ENCODE measurements at regions not wholly inside any gene's neighbourhood (a gene's known extent, or its start where the extent isn't known, plus 50 kb on each side); places are given as distances from the start of the nearest gene placed in this dataset.
"Not testable (repeated sequence)": the region's sequence is repeated elsewhere in the genome, so short reads cannot be mapped to it uniquely, and the experiment has no call there.

DNA sequence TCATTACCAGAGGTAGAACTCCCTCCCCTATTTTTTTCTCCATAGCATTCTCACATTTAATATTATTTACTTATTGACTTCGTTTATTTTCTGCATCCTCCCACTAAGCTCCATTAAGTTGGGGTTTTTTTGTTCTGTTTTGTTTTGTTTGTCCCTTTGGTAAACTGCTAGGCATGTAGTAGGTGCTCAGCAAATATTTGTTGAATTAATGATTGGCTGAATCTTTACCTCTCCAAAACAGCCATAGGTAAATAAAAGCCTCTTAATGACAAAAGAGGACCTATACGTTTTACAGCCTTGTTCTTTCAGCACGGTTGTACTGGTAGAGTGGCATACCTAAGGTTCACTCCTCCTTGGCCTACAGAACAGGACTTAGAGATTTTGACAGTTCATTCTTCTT is 52.0 kb downstream of the PRORP start:
- no peak for DNase-seq

DNA sequence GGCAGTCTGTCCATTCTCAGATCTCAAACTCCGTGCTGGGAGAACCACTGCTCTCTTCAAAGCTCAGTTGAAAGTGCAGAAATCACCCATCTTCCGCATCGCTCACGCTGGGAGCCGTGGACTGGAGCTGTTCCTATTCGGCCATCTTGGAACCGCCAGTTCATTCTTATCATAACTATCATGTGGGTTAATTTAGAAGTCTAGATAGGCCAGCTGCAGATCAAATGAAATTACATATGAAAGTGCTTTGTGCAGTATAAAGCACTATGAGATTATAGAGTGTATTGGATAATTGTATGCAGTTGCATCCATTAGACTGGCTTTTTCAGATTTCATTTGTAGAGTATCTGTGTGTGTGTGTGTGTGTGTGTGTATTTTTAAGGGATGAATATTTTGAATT is 57.8 kb downstream of the PRORP start:
- no peak for DNase-seq

DNA sequence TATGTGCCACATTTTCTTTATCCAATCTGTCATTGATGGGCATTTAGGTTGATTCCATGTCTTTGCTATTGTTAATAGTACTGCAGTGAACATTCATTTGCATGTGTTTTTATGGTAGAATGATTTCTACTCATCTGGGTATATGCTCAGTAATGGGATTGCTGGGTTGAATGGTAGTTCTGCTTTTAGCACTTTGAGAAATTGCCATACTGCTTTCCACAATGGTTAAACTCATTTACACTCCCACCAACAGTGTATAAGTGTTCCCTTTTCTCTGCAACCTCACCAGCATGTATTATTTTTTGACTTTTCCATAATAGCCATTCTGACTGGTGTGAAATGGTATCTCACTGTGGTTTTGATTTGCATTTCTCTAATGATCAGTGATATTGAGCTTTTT is 62.5 kb downstream of the PRORP start:
- DNase-seq = not testable (repeated sequence)

DNA sequence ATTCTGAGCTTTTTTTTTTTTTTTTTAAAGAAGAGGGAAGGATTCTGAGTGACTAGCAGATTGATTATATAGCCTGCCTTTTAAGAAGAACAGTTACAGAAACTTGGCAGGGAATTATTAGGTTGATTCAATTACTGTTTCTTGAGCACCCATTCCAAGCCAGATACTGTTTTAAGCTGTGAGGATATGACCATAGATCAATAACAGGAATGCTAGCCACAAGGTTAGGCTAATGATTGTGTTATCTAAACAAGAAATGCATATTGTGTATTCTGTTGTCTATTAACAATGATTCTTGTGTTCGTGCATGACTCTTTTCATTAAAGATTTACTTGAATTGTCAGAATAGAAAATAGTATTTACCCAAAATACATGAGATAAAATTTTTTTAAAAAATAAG is 67.1 kb downstream of the PRORP start:
- DNase-seq = no peak

DNA sequence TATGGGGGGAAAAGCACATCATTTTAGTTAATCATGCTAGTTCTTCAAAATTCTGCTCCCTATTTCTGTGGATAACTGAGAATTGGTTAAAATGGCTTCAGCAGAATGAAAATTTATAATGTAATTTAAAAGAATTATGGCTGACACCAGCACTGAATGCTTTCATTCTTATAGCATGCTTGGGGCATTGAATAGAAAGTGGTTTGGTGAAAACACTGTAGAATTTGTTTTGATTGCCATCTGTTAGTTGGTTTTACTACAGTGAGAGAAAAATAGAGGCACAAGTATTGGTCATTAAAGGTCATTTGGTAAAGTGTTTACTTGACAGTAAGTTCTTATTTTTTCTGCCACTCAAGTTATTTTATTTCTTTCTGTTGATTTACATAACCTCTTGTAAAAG is 70.8 kb downstream of the PRORP start:
- DNase-seq = no peak

DNA sequence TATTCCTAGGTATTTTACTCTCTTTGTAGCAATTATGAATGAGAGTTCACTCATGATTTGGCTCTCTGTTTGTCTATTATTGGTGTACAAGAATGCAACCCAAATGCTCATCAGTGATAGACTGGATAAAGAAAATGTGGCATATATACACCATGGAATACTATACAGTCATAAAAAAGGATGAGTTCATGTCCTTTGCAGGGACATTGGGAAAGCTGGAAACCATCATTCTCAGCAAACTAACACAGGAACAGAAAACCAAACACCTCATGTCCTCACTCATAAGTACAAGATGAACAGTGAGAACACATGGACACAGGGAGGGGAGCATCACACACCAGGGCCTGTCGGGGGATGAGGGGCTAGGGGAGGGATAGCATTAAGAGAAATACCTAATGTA is 71.8 kb downstream of the PRORP start:
- not testable (repeated sequence) for DNase-seq

DNA sequence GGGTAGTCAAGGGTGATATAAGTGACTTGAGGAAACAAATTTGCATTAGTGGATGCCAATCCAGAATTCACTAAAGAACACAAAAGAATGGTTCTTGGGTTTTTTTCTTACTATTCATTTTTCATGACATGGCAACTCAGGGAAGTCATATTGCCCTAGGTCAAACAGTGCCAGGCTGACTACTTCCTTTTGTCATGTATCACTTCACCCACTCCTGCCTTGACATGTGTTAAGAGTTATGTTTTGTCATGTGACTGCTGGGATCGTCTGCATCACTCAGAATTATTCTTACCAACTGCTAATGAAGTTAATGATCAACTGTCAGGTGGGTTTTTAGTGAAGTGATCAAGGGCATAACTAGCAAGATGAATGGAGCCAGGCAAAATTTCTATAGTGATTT is 74.2 kb downstream of the PRORP start:
- no peak for DNase-seq

DNA sequence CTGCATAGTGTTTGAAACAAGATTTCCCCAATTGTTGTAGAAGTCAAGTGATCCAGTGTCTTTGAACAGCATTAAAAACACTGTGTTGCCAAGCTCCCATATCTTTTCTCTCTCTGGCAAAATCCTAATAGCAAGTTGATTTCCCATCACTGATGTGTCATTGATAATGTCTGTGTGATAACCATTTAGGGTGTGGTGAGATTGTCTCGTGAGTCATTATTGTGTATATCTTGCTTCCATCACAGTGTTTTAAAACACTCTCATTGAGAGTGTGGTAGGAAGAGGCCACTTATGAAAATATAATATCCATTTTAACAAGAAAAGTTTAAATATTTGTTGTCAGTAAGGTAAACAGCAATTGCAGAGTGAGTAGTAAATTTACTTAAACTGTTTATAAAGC is 74.7 kb downstream of the PRORP start:
- DNase-seq = no peak

DNA sequence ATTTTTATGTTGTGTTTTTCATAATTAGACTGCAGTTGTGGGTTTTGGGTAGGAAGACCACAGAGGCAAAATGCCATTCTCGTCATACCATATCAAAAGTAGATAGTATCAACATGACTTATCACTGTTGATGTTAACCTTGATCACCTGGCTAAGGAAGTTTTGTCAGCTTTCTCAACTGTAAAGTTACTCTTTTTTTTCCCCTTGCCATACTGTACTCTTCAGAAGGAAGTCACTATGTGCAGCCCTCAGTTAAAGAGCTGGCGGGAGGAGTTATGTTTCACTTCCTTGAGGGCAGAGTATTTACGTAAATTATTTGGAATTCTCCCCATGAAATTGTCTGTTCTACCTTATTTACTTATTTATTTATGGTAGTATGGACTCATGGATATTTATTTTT is 78.7 kb downstream of the PRORP start:
- no peak for DNase-seq

DNA sequence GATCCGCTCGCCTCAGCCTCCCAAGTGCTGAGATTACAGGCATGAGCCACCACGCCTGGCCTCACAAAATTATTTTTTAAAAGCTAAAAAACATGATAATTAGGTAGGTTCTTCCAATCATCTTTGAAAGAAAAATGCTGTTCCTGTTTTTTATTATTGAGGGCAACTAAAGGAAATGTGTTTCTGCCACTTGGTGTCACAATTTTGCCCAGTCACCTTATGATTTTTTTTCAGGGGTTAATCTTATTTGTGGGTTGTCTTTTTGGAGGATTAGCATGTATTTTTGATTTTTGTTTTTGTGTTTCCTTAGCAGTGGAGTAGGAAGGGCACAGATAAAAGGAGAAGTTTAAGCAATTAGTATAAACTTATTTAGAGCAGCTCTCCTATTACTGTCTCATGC is 79.8 kb downstream of the PRORP start:
- DNase-seq = no peak

DNA sequence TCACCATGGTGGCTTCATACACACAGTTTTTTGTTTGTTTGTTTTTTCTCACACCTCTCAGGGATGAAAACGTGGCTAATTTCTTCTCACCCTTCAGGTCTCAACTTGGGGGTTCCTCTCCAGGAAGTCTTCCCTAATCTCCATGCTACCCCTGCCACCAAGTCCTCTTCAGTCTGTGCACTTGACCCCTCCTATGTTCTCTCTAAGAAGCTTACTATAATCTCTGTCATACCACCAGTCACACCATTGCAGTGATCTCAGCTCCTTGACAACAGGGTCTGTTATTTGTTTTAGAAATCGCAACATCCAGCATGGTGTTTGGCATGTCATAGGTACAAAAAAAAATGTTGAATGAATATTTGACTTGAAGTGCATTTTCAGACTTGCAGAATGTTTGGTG is 83.4 kb downstream of the PRORP start:
- DNase-seq = no peak

DNA sequence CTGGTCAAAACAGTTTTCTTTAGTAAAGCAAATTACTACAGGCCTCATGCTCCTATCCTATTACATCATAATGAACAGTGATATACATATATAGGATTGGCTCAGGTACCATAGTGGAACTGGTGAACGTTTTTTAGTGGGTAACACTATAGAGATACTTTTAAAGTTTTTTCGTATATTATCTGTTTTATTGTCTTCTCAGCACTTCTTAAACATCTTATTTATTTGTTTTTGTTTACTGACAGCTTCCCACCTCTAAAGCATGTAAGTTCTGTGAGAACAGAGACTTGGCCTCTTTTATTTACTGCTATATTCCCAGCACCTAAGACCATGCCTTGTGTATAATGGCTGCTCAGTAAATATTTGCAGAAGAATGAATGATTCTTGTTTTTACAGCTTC is 81.1 kb upstream of the PSMA6 start:
- DNase-seq = no peak

DNA sequence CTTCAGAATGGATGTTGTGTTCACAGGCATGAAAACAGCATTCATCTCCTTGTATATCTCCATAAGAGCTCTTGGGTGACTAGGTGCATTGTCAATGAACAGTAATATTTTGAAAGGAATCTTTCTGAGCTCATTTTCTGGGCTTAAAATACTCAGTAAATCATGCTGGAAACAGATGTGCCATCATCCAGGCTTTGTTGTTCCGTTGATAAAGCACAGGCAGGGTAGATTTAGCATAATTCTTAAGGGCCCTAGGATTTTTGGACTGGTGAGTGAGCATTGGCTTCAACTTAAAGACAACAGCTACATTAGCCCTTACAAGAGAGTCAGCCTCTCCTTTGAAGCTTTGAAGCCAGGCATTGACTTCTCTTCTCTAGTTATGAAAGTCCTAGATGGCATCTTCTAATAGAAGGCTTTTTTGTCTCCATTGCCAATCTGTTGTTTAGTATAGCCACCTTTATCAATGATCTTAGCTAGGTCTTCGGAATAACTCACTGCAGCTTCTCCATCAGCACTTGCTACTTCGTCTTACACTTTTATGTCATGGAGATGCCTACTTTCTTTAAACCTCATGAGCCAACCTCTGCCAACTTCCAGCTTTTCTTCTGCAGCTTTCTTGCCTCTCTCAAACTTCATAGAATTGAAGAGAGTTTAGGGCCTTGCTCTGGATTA is 79.6 kb upstream of the PSMA6 start:
- DNase-seq = no peak

DNA sequence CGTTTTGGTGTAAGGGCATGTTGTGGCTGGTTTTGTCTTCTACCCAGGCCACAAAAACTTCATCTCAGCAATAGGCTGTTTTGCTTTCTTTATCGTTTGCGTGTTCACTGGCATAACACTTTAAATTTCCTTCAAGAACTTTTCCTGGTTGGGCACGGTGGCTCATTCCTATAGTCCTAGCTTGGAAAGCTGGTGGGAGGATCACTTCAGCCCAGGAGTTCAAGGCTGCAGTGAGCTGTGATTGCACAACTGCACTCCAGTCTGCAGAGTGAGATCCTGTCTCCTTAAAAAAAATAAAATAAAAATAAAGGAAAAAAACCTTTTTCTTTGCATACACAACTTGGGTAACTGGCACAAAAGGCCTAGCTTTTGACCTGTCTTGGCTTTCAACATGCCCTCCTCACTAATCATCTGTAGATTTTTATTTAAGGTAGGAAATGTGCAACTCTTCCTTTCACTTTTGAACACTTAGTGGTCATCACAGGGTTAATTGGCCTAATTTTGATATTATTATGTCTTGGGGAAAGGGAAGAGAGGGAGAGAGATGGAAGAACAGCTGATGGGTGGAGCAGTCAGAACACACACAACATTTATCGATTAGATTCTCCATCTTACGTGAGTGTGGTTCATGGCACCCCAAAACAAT is 78.9 kb upstream of the PSMA6 start:
- no peak for DNase-seq

DNA sequence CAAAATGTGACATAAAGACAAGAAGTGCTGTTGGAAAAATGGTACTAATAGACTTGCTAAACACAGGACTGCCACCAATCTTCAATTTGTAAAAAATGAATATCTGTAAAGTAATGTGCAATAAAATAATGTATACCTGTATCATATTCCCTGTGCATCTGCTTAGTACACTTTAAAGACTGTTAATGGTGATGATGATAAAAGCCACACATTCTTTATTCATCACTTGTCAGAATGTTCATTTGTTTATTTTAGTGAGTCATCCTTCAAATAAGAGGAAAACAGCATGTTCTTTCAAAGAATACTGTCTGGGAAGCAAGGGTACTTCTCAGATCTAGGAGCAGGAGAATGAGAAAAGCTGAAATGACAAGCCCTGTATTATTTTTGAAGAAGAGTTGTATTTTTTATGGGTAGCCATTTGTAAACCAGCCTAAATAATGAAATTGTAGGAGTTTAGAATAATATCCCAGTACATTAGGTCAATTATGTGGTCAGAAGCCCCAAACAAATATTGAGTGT is 78.3 kb upstream of the PSMA6 start:
- DNase-seq = no peak

DNA sequence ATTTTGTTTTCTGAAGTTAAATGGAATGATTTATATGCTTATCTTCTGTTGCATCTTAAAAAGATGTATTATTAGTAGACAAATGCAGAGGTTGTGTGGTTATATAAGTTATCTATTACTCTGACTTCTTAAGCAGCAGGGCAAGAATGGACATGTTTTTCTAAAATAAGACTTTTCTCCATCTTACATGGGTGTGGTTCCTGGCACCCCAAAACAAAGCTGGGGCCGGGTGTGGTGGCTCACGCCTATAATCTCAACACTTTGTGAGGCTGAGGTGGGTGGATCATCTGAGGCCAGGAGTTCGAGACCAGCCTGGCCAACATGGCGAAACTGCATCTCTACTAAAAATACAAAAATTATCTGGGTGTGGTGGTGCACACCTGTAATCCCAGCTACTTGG is 77.8 kb upstream of the PSMA6 start:
- not testable (repeated sequence) for DNase-seq

DNA sequence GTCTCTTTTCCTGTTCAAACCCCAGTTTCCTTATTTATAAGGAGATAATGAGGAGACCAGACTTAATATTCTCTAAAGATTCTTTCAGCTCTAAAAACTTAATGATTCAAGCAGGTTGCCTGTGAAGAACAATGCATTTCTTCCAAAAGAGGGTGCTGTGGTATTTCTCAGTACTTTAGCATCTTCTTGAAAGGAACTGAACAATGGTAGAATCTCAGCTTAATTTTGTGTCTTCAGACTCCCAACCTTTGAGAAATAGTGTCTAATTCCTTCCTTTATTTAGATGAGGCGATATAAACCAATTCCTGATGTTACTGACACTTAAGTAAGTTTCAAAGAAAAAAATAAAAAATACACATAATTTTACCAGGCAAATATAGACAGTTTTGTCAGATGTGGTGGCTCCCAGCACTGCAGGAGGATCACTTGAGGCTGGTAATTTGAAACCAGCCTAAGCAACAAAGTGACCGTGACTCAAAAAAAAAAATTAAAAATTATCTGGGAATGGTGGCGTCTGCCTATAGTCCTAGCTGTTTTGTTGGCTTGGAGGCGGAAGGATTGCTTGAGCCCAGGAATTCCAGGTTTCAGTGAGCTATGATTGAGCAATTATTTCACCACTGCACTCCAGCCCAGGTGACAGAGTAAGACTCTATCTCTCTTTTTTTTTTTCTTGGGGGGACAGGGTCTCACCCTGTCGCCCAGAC is 76.9 kb upstream of the PSMA6 start:
- DNase-seq = no peak

DNA sequence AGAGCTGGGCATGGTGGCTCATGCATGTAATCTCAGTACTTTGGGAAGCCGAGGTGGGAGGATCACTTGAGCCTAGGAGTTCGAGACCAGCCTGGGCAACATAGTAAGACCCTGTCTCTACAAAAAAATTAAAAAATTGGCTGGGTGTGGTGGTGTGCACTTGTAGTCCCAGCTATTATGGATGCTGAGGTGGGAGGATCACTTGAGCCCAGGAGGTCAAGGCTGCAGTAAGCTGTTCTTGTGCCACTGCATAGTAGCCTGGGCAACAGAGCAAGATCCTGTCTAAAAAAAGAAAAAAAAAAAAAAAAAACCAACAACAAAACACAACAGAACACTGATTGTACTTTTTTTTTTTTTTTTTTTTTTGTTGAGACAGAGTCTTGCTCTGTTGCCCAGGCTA is 74.0 kb upstream of the PSMA6 start:
- not testable (repeated sequence) for DNase-seq

DNA sequence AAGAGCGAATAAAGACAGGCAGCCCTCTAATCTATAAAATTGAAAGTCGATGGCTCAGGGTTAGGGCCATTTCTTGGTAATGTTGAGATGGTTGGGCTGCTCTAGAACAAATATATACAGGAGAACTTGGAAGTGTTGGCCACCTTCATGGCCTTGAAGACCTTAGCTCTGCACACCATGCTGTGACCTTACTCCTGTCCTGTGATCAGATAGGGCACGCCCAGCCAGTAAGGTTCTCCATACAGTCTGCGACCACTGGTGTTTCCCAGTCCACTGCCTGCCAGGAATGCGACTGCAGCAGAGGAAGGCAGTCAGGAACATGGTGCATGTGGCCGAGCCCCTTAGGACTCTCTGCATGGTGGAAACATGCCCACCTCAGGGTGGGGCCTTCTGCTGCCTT is 73.2 kb upstream of the PSMA6 start:
- DNase-seq = no peak

DNA sequence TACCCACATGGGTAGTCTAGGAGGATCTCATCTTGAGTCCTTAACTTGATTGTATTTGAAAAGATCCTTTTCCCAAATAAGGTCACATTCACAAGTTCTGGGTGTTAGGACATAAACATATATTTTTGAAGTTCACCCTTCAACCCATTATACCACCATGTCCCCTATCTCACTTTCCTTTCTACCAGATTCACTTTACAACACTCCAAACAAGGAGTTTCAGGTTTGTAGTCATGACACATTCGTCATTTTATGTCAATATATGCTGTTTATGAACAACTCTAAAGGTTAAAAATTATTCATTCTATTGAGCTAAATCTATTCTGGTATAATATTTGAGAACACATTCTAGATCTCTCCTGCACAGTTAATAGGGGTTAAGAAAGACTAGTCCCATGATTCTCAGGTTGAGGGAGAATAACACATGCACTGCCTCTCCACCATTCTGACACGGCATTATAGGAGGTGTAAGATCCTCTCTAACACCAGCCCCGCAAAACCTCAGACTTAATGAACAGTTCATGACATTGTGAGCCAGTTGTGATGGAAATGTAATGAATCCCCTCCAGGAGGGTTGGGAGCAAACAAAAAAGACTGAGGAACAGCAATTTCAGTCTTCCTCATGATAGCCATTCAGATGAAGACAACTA is 72.0 kb upstream of the PSMA6 start:
- DNase-seq = no peak

DNA sequence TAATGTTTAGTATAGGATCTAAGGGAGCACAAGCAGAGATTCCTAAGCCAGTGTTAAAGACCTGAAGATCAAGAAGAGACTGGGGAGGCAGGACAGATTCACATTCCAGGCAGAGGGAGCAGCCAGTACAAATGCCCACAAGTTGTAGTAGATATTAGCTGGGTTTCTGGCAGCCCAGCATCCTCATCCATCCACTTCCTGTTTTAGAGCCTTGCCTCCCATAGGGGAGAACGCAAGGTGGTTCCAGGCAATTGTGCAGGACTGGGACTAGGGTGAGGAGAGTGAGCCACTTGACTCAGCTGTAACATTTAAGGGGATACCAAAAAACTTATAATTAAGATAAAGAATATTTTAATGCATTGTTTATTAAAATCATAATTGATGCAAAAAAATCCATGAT is 71.3 kb upstream of the PSMA6 start:
- DNase-seq = no peak

DNA sequence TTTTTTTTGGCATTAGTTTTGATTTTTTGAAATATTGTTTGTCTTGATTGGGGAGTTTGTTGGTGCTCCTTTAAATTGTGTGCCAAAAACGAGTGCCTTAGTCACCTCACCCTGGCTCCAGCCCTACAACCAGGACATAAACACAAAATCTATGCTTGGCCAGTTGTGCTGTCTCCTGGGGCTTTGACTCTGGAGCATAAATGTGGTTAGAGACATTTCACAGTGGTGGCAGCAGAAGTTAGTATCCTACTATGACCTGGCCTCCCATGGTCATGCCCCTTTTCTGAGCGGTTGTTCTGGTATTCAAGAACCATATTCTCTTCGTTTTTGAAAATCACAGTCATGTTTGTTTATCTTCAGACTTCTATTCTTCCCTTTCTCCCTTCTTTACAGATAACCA is 70.7 kb upstream of the PSMA6 start:
- DNase-seq = no peak

DNA sequence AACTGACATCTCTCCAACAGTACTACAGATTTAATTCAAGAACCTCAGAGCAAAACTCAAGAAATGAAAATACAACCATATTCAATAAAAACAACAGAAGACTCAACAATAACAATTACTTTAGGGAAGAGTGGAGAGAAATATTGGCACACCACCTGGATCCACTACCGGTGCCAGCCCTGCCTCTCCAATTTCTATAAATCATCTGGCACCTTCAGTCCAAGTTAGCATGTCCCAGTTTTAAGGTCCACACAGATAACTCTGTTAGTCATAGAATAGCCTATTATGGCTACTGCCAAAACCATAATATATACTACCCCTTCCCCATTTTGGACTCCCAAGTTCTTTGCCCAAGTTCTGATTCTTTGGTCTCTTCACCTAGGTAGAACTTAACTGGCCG is 69.9 kb upstream of the PSMA6 start:
- no peak for DNase-seq
